GM12878 (cell line): ENCODE measurements at regions not wholly inside any gene's neighbourhood (a gene's known extent, or its start where the extent isn't known, plus 50 kb on each side); places are given as distances from the start of the nearest gene placed in this dataset.

Experiments used
- ATAC-seq: fragments of 200-7000 bp; cut with Tn5 transposase; 3 replicates; pipeline ENCODE4 v1.9.1; 2020; ENCODE audit warnings: mild to moderate bottlenecking, moderate library complexity
- BruUV-seq: library from RNA; stranded (reverse); fragments of 400-500 nt; replicated peaks from 2 replicates; lab custom pipeline; 2021; lab: Mats Ljungman, UMichigan
- CTCF ChIA-PET: fragments of 300-600 bp; sonication (Branson Sonifier 250); formaldehyde crosslinking; extraction: SDS; loops from one replicate; lab custom pipeline; 2021; ENCODE audit warnings: inconsistent platforms; lab: Yijun Ruan, JAX
- POLR2A ChIA-PET: fragments of 350-600 bp; formaldehyde crosslinking; extraction: SDS; loops from one replicate; lab custom pipeline; 2021; ENCODE audit warnings: inconsistent platforms; lab: Charles Lee
- RAD21 ChIA-PET: fragments of 300-600 bp; sonication (Branson Sonifier 250); formaldehyde crosslinking; loops from one replicate; lab custom pipeline; 2023; ENCODE audit warnings: antibody characterized with exemption; ENCODE audit not compliant: unreplicated experiment; lab: Charles Lee
- SMC1A ChIA-PET: fragments of 300-600 bp; sonication (Branson Sonifier 250); formaldehyde crosslinking; loops from one replicate; lab custom pipeline; 2023; ENCODE audit not compliant: unreplicated experiment, uncharacterized antibody; lab: Charles Lee
- DNase-seq: peaks from one replicate; pipeline ENCODE4 v3.0.0-alpha.2; 2011; ENCODE audit warnings: low read depth, low spot score
- FAIRE-seq: peaks from 3 replicates; lab custom pipeline; 2011; peaks lifted over from hg19 to GRCh38; lab: Jason Lieb, UNC
- H2AFZ ChIP-seq: 2 replicates; pipeline ENCODE4 v1.6.0; 2011; ENCODE audit warnings: low read depth, low read length, control low read depth; ENCODE audit not compliant: control insufficient read depth
- H3K27ac ChIP-seq: 2 replicates; pipeline ENCODE4 v1.5.1; 2011; ENCODE audit warnings: control low read depth; ENCODE audit not compliant: control insufficient read depth, insufficient read depth
- H3K27me3 ChIP-seq, 2 experiments: replicated peaks in 1 of 2; 2 replicates each; pipeline versions ENCODE4 v1.6.0 to v1.6.1; 2011; ENCODE audit warnings: low read length in 1 of 2; ENCODE audit not compliant: control insufficient read depth in 2 of 2, insufficient read depth in 2 of 2
- H3K36me3 ChIP-seq, 2 experiments: 2 replicates each; pipeline ENCODE4 v1.5.1; 2011; ENCODE audit warnings: low read length in 1 of 2; ENCODE audit not compliant: control insufficient read depth in 2 of 2, insufficient read depth in 2 of 2
- H3K4me1 ChIP-seq: 2 replicates; pipeline ENCODE4 v1.6.1; 2011; ENCODE audit warnings: mild to moderate bottlenecking, low read length, moderate library complexity, mixed read lengths; ENCODE audit not compliant: control insufficient read depth, insufficient read depth
- H3K4me2 ChIP-seq: 2 replicates; pipeline ENCODE4 v1.6.0; 2011; ENCODE audit warnings: control low read depth; ENCODE audit not compliant: control insufficient read depth, insufficient read depth
- H3K4me3 ChIP-seq: fragments of 200-600 bp; sonication (generic); 2 replicates; pipeline ENCODE4 v1.5.1; 2016
- H3K79me2 ChIP-seq: 2 replicates; pipeline ENCODE4 v1.6.0; 2011; ENCODE audit warnings: low read length; ENCODE audit not compliant: control insufficient read depth, insufficient read depth
- H3K9ac ChIP-seq: 2 replicates; pipeline ENCODE4 v1.8.0; 2011; ENCODE audit warnings: low read length, control low read depth, mixed read lengths; ENCODE audit not compliant: control insufficient read depth, insufficient read depth
- H3K9me3 ChIP-seq: replicated peaks from 3 replicates; pipeline ENCODE4 v1.5.1; 2011; ENCODE audit warnings: mild to moderate bottlenecking, low read length; ENCODE audit not compliant: control insufficient read depth, insufficient read depth
- H4K20me1 ChIP-seq: 2 replicates; pipeline ENCODE4 v1.6.0; 2011; ENCODE audit not compliant: control insufficient read depth, insufficient read depth
- BCL11A ChIP-seq: IDR thresholded peaks from 2 replicates; pipeline ENCODE4 v1.6.1; 2011; ENCODE audit warnings: low read depth, low read length
- CREM ChIP-seq: IDR thresholded peaks from 2 replicates; pipeline ENCODE4 v1.6.1; 2014; ENCODE audit warnings: antibody characterized with exemption, low read depth
- FOXM1 ChIP-seq: IDR thresholded peaks from 2 replicates; pipeline ENCODE4 v1.6.1; 2012; ENCODE audit warnings: low read depth, mild to moderate bottlenecking, inconsistent platforms, low read length, moderate library complexity
- HDAC2 ChIP-seq: fragments of 200-600 bp; sonication (generic); IDR thresholded peaks from 2 replicates; pipeline ENCODE4 v1.6.1; 2017
- IRF4 ChIP-seq: IDR thresholded peaks from 2 replicates; pipeline ENCODE4 v1.6.1; 2011; ENCODE audit warnings: low read depth, low read length
- MEF2A ChIP-seq: IDR thresholded peaks from 2 replicates; pipeline ENCODE4 v1.6.1; 2011; ENCODE audit warnings: low read depth, mild to moderate bottlenecking, low read length, moderate library complexity; ENCODE audit not compliant: insufficient read depth
- MTA2 ChIP-seq: fragments of 450-650 bp; IDR thresholded peaks from 2 replicates; pipeline ENCODE4 v1.6.1; 2016; ENCODE audit warnings: low read depth, mild to moderate bottlenecking, moderate library complexity
- RB1 ChIP-seq: fragments of 450-650 bp; formaldehyde crosslinking; IDR thresholded peaks from 2 replicates; pipeline ENCODE4 v1.6.1; 2017; ENCODE audit warnings: mild to moderate bottlenecking, borderline replicate concordance
- RCOR1 ChIP-seq: conservative IDR thresholded peaks from 2 replicates; pipeline ENCODE4 v1.6.1; 2012; ENCODE audit warnings: low read depth, low read length, improper control_type of control experiment
- RELA ChIP-seq: fragments of 450-650 bp; IDR thresholded peaks from 2 replicates; pipeline ENCODE4 v1.8.0; 2014; ENCODE audit warnings: borderline replicate concordance; ENCODE audit not compliant: partially characterized antibody
- RFX5 ChIP-seq: IDR thresholded peaks from 2 replicates; pipeline ENCODE4 v1.6.1; 2011; ENCODE audit warnings: low read depth, low read length, improper control_type of control experiment
- RUNX3 ChIP-seq: IDR thresholded peaks from 2 replicates; pipeline ENCODE4 v1.6.1; 2012; ENCODE audit warnings: low read length, inconsistent platforms
- SIX5 ChIP-seq: IDR thresholded peaks from 2 replicates; pipeline ENCODE4 v1.6.1; 2011; ENCODE audit warnings: mild to moderate bottlenecking, low read depth, low read length, moderate library complexity; ENCODE audit not compliant: severe bottlenecking
- SREBF1 ChIP-seq: IDR thresholded peaks from 2 replicates; pipeline ENCODE4 v1.6.1; 2012; ENCODE audit warnings: mild to moderate bottlenecking, low read length
- STAT3 ChIP-seq: IDR thresholded peaks from 2 replicates; pipeline ENCODE4 v1.6.1; 2011; ENCODE audit warnings: low read depth, low read length, improper control_type of control experiment
- TARDBP ChIP-seq: IDR thresholded peaks from 2 replicates; pipeline ENCODE4 v1.6.1; 2016; ENCODE audit warnings: borderline replicate concordance
- ZNF217 ChIP-seq: fragments of 450-650 bp; IDR thresholded peaks from 2 replicates; pipeline ENCODE4 v1.6.1; 2017; ENCODE audit warnings: antibody characterized with exemption, mild to moderate bottlenecking
- WGBS: methylation state at CpG from one replicate; pipeline ENCODE4 v1.1.6; 2016; ENCODE audit warnings: low lambda C conversion rate; ENCODE audit not compliant: insufficient replicate concordance, insufficient coverage; ENCODE audit errors: missing lambda C conversion rate; 5-methylcytosine and 5-hydroxymethylcytosine counted together
- in situ Hi-C: fragments of 300-500 bp; cut with MboI; formaldehyde crosslinking; loops from 9 replicates; pipeline ENCODE4 v1.14.3; 2018; ENCODE audit warnings: mixed read lengths
- intact Hi-C: fragments of 100-400 bp; cut with micrococcal nuclease; formaldehyde crosslinking; loops from one replicate; pipeline ENCODE4 v1.14.2; 2022; ENCODE audit not compliant: unreplicated experiment
- TF ChIP-seq, protein P1 (sequence below): fragments of 450-650 bp; IDR thresholded peaks from 2 replicates; pipeline ENCODE4 v1.6.1; 2017; ENCODE audit warnings: borderline replicate concordance
- TF ChIP-seq, protein P2 (sequence below): IDR thresholded peaks from 2 replicates; pipeline ENCODE4 v1.6.1; 2011; ENCODE audit warnings: borderline replicate concordance, low read depth, mild to moderate bottlenecking, moderate library complexity, mixed read lengths, low read length; ENCODE audit not compliant: insufficient read depth; ENCODE audit errors: extremely low read length
- TF ChIP-seq, protein P3 (sequence below), 3 experiments: IDR thresholded peaks in 2 of 3; conservative IDR thresholded peaks in 1 of 3; 2 replicates each; pipeline ENCODE4 v1.5.1; 2011; ENCODE audit warnings: low read depth in 3 of 3, low read length in 3 of 3, mild to moderate bottlenecking in 3 of 3, control low read depth in 2 of 3, moderate library complexity in 2 of 3, inconsistent platforms in 1 of 3, mixed read lengths in 1 of 3; ENCODE audit not compliant: control insufficient read depth in 2 of 3, insufficient read depth in 1 of 3; ENCODE audit errors: extremely low read depth in 1 of 3

DNA sequence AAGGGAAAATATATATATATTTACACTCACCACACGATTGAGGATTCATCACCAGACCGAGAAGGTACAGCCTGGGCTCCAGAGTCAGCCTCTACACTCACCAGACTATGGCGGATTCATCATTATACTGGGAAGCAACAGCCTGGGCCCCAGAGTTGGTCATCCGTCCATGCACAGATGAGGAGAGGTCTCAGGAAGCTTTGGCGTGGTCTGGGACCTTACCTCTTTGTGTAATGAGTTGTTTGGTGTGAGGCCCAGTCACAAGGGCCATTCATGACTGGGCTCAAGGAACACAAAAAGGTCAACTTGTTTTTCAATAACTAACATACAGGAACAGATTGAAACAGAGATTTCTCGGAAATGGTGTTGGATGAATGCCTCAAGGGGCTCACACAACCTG is 926.1 kb downstream of the FAM133A start:
- Histone ChIP-seq H3K9me3 (no peaks in the 10 kb centered on the region), H3K27me3 (no peaks in the 10 kb centered on the region), H3K36me3 (no peaks in the 10 kb centered on the region), H3K4me3 (no peak overlapping the region), H3K4me1 (no peaks in the 10 kb centered on the region), H4K20me1 (no peaks in the 10 kb centered on the region), H3K9ac (no peak overlapping the region), H3K79me2 (no peaks in the 10 kb centered on the region), H3K4me2 (no peak overlapping the region), H3K27ac (no peak overlapping the region), H2AFZ (no peak overlapping the region)
- FAIRE-seq (no peak), ATAC-seq (no peak), DNase-seq (no peak)
- no TSS peak for BruUV-seq
- POLR2A ChIA-PET, result no interaction called here
- intact Hi-C loops, result no loop called here
- CTCF ChIA-PET, result no interaction called here
- SMC1A ChIA-PET, result no interaction called here
- RAD21 ChIA-PET, result no interaction called here
- in situ Hi-C loops, result no loop called here
- WGBS, result 9% methylated on average over 6 of the region's 6 CpGs
- no peak for TF ChIP-seq BCL11A
- no peak for TF ChIP-seq MEF2A
- TF ChIP-seq, protein P1, sequence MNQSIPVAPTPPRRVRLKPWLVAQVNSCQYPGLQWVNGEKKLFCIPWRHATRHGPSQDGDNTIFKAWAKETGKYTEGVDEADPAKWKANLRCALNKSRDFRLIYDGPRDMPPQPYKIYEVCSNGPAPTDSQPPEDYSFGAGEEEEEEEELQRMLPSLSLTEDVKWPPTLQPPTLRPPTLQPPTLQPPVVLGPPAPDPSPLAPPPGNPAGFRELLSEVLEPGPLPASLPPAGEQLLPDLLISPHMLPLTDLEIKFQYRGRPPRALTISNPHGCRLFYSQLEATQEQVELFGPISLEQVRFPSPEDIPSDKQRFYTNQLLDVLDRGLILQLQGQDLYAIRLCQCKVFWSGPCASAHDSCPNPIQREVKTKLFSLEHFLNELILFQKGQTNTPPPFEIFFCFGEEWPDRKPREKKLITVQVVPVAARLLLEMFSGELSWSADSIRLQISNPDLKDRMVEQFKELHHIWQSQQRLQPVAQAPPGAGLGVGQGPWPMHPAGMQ, result no peak
- TF ChIP-seq RCOR1, result no peak
- no peak for TF ChIP-seq STAT3
- no peak for TF ChIP-seq SIX5
- no peak for TF ChIP-seq FOXM1
- no peak for TF ChIP-seq TARDBP
- no peak for TF ChIP-seq RB1
- TF ChIP-seq RELA, result no peak
- no peak for TF ChIP-seq HDAC2
- TF ChIP-seq RFX5, result no peak
- no peak for TF ChIP-seq MTA2
- TF ChIP-seq, protein P2, sequence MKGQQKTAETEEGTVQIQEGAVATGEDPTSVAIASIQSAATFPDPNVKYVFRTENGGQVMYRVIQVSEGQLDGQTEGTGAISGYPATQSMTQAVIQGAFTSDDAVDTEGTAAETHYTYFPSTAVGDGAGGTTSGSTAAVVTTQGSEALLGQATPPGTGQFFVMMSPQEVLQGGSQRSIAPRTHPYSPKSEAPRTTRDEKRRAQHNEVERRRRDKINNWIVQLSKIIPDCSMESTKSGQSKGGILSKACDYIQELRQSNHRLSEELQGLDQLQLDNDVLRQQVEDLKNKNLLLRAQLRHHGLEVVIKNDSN, result no peak
- no peak for TF ChIP-seq ZNF217
- no peak for TF ChIP-seq RUNX3
- TF ChIP-seq, protein P3, sequence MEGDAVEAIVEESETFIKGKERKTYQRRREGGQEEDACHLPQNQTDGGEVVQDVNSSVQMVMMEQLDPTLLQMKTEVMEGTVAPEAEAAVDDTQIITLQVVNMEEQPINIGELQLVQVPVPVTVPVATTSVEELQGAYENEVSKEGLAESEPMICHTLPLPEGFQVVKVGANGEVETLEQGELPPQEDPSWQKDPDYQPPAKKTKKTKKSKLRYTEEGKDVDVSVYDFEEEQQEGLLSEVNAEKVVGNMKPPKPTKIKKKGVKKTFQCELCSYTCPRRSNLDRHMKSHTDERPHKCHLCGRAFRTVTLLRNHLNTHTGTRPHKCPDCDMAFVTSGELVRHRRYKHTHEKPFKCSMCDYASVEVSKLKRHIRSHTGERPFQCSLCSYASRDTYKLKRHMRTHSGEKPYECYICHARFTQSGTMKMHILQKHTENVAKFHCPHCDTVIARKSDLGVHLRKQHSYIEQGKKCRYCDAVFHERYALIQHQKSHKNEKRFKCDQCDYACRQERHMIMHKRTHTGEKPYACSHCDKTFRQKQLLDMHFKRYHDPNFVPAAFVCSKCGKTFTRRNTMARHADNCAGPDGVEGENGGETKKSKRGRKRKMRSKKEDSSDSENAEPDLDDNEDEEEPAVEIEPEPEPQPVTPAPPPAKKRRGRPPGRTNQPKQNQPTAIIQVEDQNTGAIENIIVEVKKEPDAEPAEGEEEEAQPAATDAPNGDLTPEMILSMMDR (IDR thresholded peaks at IDR 0.05 in 2 of 3, conservative IDR thresholded peaks at IDR 0.05 in 1 of 3; ENCODE audit: control insufficient read depth in 2 of 3, extremely low read depth in 1 of 3, insufficient read depth in 1 of 3, low read depth in 3 of 3, low read length in 3 of 3), result no peak
- TF ChIP-seq CREM, result no peak
- TF ChIP-seq SREBF1, result no peak
- TF ChIP-seq IRF4, result no peak
